Heart left ventricle (tissue), 16 donors: ENCODE measurements at regions not wholly inside any gene's neighbourhood (a gene's known extent, or its start where the extent isn't known, plus 50 kb on each side); places are given as distances from the start of the nearest gene placed in this dataset.

Experiments
- ATAC-seq, 4 donors: fragments of 200-7000 bp; cut with Tn5 transposase; one replicate each; pipeline ENCODE4 v1.9.1; 2020 to 2022; ENCODE audit warnings: moderate library complexity in 4 of 4, mild to moderate bottlenecking in 3 of 4, moderate number of reproducible peaks in 1 of 4
- DNase-seq, 5 donors: peaks; one replicate each; pipeline ENCODE4 v3.0.0-alpha.2; 2020
- H3K27ac ChIP-seq, 12 donors: fragments of 200-600 bp; sonication (generic) in 4 of 12; one replicate each; pipeline versions ENCODE4 v1.5.0 to v1.8.0; 2016 to 2022; ENCODE audit warnings: mild to moderate bottlenecking in 2 of 12
- H3K27me3 ChIP-seq, 9 donors: fragments of 200-600 bp; sonication (generic) in 2 of 9; one replicate each; pipeline versions ENCODE4 v1.5.1 to v1.8.0; 2016 to 2022; ENCODE audit warnings: mild to moderate bottlenecking in 3 of 9
- H3K36me3 ChIP-seq, 9 donors: fragments of 200-600 bp; sonication (generic) in 2 of 9; one replicate each; pipeline versions ENCODE4 v1.5.0 to v1.8.0; 2018 to 2022; ENCODE audit warnings: mild to moderate bottlenecking in 2 of 9
- H3K4me1 ChIP-seq, 12 donors: fragments of 200-600 bp; sonication (generic) in 4 of 12; one replicate each; pipeline versions ENCODE4 v1.5.0 to v1.8.0; 2016 to 2022; ENCODE audit warnings: mild to moderate bottlenecking in 3 of 12
- H3K4me3 ChIP-seq, 12 donors: fragments of 200-600 bp; sonication (generic) in 4 of 12; one replicate each; pipeline versions ENCODE4 v1.5.0 to v1.8.0; 2017 to 2022; ENCODE audit warnings: mild to moderate bottlenecking in 9 of 12, moderate library complexity in 4 of 12
- H3K9me3 ChIP-seq, 12 donors: fragments of 200-600 bp; sonication (generic) in 4 of 12; one replicate each; pipeline versions ENCODE4 v1.5.0 to v1.8.0; 2016 to 2022; ENCODE audit warnings: mild to moderate bottlenecking in 1 of 12
- CTCF ChIP-seq, 12 donors: fragments of 200-600 bp; sonication (generic) in 4 of 12; IDR thresholded peaks; one replicate each; pipeline versions ENCODE4 v1.5.0 to v1.8.0; 2018 to 2022; ENCODE audit warnings: antibody characterized with exemption in 12 of 12, mild to moderate bottlenecking in 5 of 12
- POLR2A ChIP-seq, 2 donors: fragments of 450-650 bp; IDR thresholded peaks; one replicate each; pipeline ENCODE4 v1.6.1; 2017; ENCODE audit warnings: antibody characterized with exemption in 2 of 2, mild to moderate bottlenecking in 2 of 2, moderate library complexity in 2 of 2
- WGBS, 4 donors: extraction: QIAGEN DNeasy Blood & Tissue Kit in 2 of 4; methylation state at CpG; one replicate each; pipeline versions ENCODE4 v1.1.5 to v1.1.7; 2013 to 2018; 5-methylcytosine and 5-hydroxymethylcytosine counted together
- intact Hi-C, 10 donors: fragments of 100-400 bp; cut with DNase I; formaldehyde crosslinking; loops; one replicate each; pipeline versions ENCODE4 v1.11.1 to v1.14.2; 2022
- donor health status: ischemic (EF 13 %, LVEDD 7.1; RV severe dilation, severe dysfunction).
- donor health status: healthy with polysubstance abuse.
- donor health status: DM: no; HTN: yes; CAD: no.
- donor health status: DM: no; HTN: no; CAD: no.
- donor health status: ischemic (EF 25% LVEDD 6.9; RV normal size, moderate dysfunction).
- donor health status: ischemic (EF 25% LVEDD 5.7; RV mildly dilated, moderate dysfunction).
- donor health status: healthy.
- donor health status: DM: yes; HTN: yes; CAD: no.
- donor health status: ischemic (EF 35%, LVEDD 5.7; RV mildly dilated, moderate dysfunction).
- donor health status: nonischemic (EF 11% LVEDD 7.7; RV severe dilation, severe dysfunction).
- donor health status: DM: yes; HTN: yes; CAD: no.
- donor health status: PGD.
- donor health status: ischemic (EF 29% LVEDD 5.4; RV normal size, mild dysfunction).
- donor health status: nonischemic (EF 23%, LVEDD 6.1; RV moderate dilation, normal function).

GRCh38 chr15:66858423-66859207, 156.6 kb downstream of the SMAD6 start:
- intact Hi-C loops = loop anchor here in 1 of 10 donors (10.0 kb wide), 1 partner anchor 154 kb away; the partner anchor contains the start of gene SMAD6
- TF ChIP-seq CTCF (IDR thresholded peaks at IDR 0.05) (no peak), POLR2A (IDR thresholded peaks at IDR 0.05) (no peak)
- no peak for ATAC-seq
- peak in 2 of 5 donors; percentile 0 to 2 for DNase-seq
- H3K27ac ChIP-seq = no peak overlapping the region
- peaks cover 0 to 9% (median 0%) of the 10 kb centered on the region in 9 donors for H3K36me3 ChIP-seq
- peaks cover 0 to 14% (median 10%) of the 10 kb centered on the region in 12 donors for H3K4me1 ChIP-seq
- whole genome bisulfite sequencing, 4 donors = 71 to 79% (median 76%) methylated on average over 7 of the region's 7 CpGs
- H3K4me3 ChIP-seq = no peak overlapping the region
- no peaks in the 10 kb centered on the region for H3K9me3 ChIP-seq
- H3K27me3 ChIP-seq = no peaks in the 10 kb centered on the region

- Histone ChIP-seq H3K4me3 (no peak overlapping the region), H3K27ac (no peak overlapping the region), H3K4me1 (peaks cover 0 to 14% (median 10%) of the 10 kb centered on the region in 12 donors), H3K27me3 (no peaks in the 10 kb centered on the region), H3K36me3 (peaks cover 0 to 9% (median 0%) of the 10 kb centered on the region in 9 donors), H3K9me3 (no peaks in the 10 kb centered on the region)
- WGBS, 4 donors = 90 to 99% (median 94%) methylated on average over 8 of the region's 8 CpGs
- peak in 3 of 5 donors; percentile 2 to 31 (median 6) for DNase-seq
- no peak for TF ChIP-seq CTCF (IDR thresholded peaks at IDR 0.05)
- no peak for ATAC-seq
- intact Hi-C loops = loop anchor here in 1 of 10 donors (10.0 kb wide), 1 partner anchor 155 kb away; the partner anchor contains the start of gene SMAD6
Measured at GRCh38 chr15:66859688-66860253, 157.7 kb downstream of the SMAD6 start.

GRCh38 chr15:66860844-66861243, 158.8 kb downstream of the SMAD6 start:
- peak in 3 of 5 donors; percentile 0 to 12 (median 10) for DNase-seq
- no peak for TF ChIP-seq POLR2A (IDR thresholded peaks at IDR 0.05)
- no peak for TF ChIP-seq CTCF (IDR thresholded peaks at IDR 0.05)
- no peaks in the 10 kb centered on the region for H3K9me3 ChIP-seq
- intact Hi-C loops = no loop called here
- no peak for ATAC-seq
- H3K27ac ChIP-seq = no peak overlapping the region
- WGBS, 4 donors = 89 to 96% (median 93%) methylated on average over 3 of the region's 3 CpGs
- peaks cover 0 to 18% (median 10%) of the 10 kb centered on the region in 12 donors for H3K4me1 ChIP-seq
- peaks cover 0 to 9% (median 0%) of the 10 kb centered on the region in 9 donors for H3K36me3 ChIP-seq
- no peaks in the 10 kb centered on the region for H3K27me3 ChIP-seq
- no peak overlapping the region for H3K4me3 ChIP-seq
